ENCODE measurements at regions not wholly inside any gene's neighbourhood (a gene's known extent, or its start where the extent isn't known, plus 50 kb on each side); places are given as distances from the start of the nearest gene placed in this dataset.

DNA sequence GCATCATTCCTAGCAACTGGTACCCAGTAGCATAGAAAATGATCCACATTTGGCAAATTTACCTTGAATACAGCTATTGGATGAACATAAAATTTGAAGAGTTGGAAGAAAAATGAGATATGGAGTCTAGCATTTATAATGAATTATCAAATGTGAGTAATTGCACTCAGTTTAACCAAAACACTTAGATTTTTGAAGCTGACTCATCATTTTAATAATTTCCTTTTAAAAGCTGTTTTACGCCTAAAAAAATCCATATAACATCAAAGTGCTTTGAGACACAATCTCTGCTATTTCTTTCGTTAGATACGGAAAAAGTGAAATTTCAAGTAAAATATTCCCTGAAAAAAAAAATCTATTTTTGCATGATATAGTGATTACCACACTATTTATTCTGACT, 767.4 kb downstream of the ROBO2 start:
- H3K4me3 Mint-ChIP-seq, result no peak overlapping the region
- ATAC-seq (ENCODE audit: low read depth), result no peak
- H3K27me3 Mint-ChIP-seq, result no peaks in the 10 kb centered on the region
- no peak overlapping the region for H3K27ac Mint-ChIP-seq
- no peak for DNase-seq (ENCODE audit: low spot score in 2 of 2)
- H3K4me1 Mint-ChIP-seq, result no peaks in the 10 kb centered on the region
- peaks cover 6% of the 10 kb centered on the region for H3K9me3 Mint-ChIP-seq
- no peaks in the 10 kb centered on the region for H3K36me3 Mint-ChIP-seq

DNA sequence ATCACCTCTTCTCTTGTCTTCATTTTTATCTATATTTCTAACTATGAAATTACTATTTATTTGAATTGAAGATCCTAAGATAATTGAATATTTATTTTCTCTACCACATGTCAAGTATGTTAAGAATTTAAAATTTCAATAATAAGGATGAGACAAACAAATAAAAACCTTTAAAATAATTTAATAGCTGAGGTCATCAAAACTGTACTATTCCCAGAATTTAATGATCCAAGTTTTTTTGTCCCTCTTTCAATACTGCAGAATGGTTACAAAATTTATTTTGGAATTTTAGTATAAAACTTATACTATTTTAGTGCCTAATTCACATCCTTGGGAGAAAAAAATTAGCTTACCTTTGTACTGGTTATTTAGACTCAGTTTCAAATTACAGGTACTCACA, 774.9 kb downstream of the ROBO2 start:
- Mint-ChIP-seq H3K27ac (no peak overlapping the region), H3K27me3 (no peaks in the 10 kb centered on the region), H3K4me3 (no peak overlapping the region), H3K36me3 (no peaks in the 10 kb centered on the region), H3K9me3 (peaks cover 3% of the 10 kb centered on the region), H3K4me1 (no peaks in the 10 kb centered on the region)
- DNase-seq (ENCODE audit: low spot score in 2 of 2) (no peak), ATAC-seq (ENCODE audit: low read depth) (no peak)

GRCh38 chr3:77815467-77815866, 775.6 kb downstream of the ROBO2 start:
- no peak for ATAC-seq (ENCODE audit: low read depth)
- Mint-ChIP-seq H3K9me3 (peaks cover 5% of the 10 kb centered on the region), H3K4me3 (no peak overlapping the region), H3K27ac (no peak overlapping the region), H3K4me1 (no peaks in the 10 kb centered on the region), H3K27me3 (no peaks in the 10 kb centered on the region), H3K36me3 (no peaks in the 10 kb centered on the region)
- DNase-seq (ENCODE audit: low spot score in 2 of 2), result no peak

GRCh38 chr3:77816366-77816765, 776.5 kb downstream of the ROBO2 start:
- H3K4me1 Mint-ChIP-seq, result no peaks in the 10 kb centered on the region
- no peak for DNase-seq (ENCODE audit: low spot score in 2 of 2)
- no peaks in the 10 kb centered on the region for H3K36me3 Mint-ChIP-seq
- ATAC-seq (ENCODE audit: low read depth), result no peak
- H3K9me3 Mint-ChIP-seq, result peaks cover 5% of the 10 kb centered on the region
- H3K4me3 Mint-ChIP-seq, result no peak overlapping the region
- no peak overlapping the region for H3K27ac Mint-ChIP-seq
- H3K27me3 Mint-ChIP-seq, result no peaks in the 10 kb centered on the region

DNA sequence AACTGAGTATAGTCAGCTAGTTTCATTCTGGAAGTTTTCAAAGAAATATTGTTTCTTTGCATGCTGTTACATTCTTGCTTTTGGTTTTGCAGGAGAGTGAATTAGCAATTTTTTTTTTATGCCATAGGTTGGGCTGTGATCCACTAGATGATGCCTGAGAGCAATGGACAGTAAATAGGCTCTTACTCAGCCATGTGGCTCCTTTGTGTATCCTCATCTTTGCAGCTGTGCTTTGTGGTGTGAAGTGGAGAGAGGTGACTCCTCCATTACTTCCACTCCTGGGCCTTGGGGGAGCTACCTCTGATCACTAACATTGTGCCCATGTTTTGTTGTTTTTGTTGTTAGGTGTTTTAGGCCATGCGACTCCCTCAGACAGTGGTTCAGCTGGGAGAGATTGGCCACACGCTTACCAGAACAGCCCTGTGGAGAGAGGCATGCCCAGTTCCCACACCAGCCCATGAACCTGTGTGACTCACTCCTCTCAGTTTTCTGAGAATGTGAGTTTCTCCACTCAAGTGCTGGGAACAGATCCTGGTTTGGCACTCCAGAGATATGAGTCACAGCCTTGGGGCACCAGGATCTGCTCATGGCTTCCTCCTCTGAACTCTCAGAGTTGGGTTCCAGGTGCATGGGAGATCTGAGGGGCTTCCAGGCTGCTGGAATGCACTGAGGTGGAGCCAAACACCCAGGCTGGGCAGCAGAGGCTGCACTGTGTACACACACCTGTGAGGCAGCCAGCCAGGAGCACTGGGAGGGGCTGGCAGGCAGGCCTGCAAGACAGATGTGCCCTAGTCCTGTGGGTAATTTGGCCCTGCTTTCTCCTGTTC, 785.3 kb downstream of the ROBO2 start:
- DNase-seq (ENCODE audit: low spot score in 2 of 2) (no peak), ATAC-seq (ENCODE audit: low read depth) (no peak)
- Mint-ChIP-seq H3K27ac (no peak overlapping the region), H3K36me3 (no peaks in the 10 kb centered on the region), H3K9me3 (peaks cover 8% of the 10 kb centered on the region), H3K4me3 (no peak overlapping the region), H3K4me1 (no peaks in the 10 kb centered on the region), H3K27me3 (no peaks in the 10 kb centered on the region)

DNA sequence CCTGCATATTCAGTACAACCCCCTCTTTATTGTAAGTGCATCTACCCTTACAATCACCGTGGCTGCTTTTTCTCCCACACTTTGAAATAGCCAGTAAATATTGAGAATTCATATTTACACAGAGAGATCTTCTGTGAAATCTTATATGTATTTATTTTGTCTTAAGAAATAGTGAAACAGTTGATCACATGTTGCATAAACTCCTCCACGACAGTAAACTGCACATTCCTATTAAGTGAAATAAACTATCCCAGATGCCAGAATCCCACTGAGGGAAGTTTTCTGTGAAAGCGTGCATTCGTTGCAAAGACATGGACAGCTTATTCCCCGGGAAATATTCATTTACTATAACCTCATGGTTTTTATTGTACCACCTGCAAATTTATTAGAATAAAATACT, 796.0 kb downstream of the ROBO2 start:
- Mint-ChIP-seq H3K4me3 (no peak overlapping the region), H3K36me3 (no peaks in the 10 kb centered on the region), H3K4me1 (no peaks in the 10 kb centered on the region), H3K27ac (no peak overlapping the region), H3K9me3 (peaks cover 6% of the 10 kb centered on the region), H3K27me3 (no peaks in the 10 kb centered on the region)
- DNase-seq (ENCODE audit: low spot score in 2 of 2) (no peak), ATAC-seq (ENCODE audit: low read depth) (no peak)

GRCh38 chr3:77837456-77838025, 797.6 kb downstream of the ROBO2 start:
- ATAC-seq (ENCODE audit: low read depth), result no peak
- Mint-ChIP-seq H3K4me1 (no peaks in the 10 kb centered on the region), H3K27ac (no peak overlapping the region), H3K36me3 (no peaks in the 10 kb centered on the region), H3K9me3 (peaks cover 11% of the 10 kb centered on the region), H3K27me3 (no peaks in the 10 kb centered on the region), H3K4me3 (no peak overlapping the region)
- DNase-seq (ENCODE audit: low spot score in 2 of 2), result no peak

GRCh38 chr3:77859156-77859555, 819.3 kb downstream of the ROBO2 start:
- Mint-ChIP-seq H3K36me3 (no peaks in the 10 kb centered on the region), H3K4me3 (no peak overlapping the region), H3K27ac (no peak overlapping the region), H3K9me3 (peaks cover 3% of the 10 kb centered on the region), H3K4me1 (no peaks in the 10 kb centered on the region), H3K27me3 (no peaks in the 10 kb centered on the region)
- DNase-seq (ENCODE audit: low spot score in 2 of 2) (no peak), ATAC-seq (ENCODE audit: low read depth) (no peak)

GRCh38 chr3:77868725-77869124, 828.8 kb downstream of the ROBO2 start:
- Mint-ChIP-seq H3K4me3 (no peak overlapping the region), H3K36me3 (no peaks in the 10 kb centered on the region), H3K27me3 (no peaks in the 10 kb centered on the region), H3K9me3 (peaks cover 9% of the 10 kb centered on the region), H3K27ac (no peak overlapping the region), H3K4me1 (no peaks in the 10 kb centered on the region)
- DNase-seq (ENCODE audit: low spot score in 2 of 2) (no peak), ATAC-seq (ENCODE audit: low read depth) (no peak)

GRCh38 chr3:77869423-77869822, 829.5 kb downstream of the ROBO2 start:
- no peak for DNase-seq (ENCODE audit: low spot score in 2 of 2)
- Mint-ChIP-seq H3K36me3 (no peaks in the 10 kb centered on the region), H3K27ac (no peak overlapping the region), H3K9me3 (peaks cover 10% of the 10 kb centered on the region), H3K4me1 (no peaks in the 10 kb centered on the region), H3K4me3 (no peak overlapping the region), H3K27me3 (no peaks in the 10 kb centered on the region)
- no peak for ATAC-seq (ENCODE audit: low read depth)

- Mint-ChIP-seq H3K27me3 (no peaks in the 10 kb centered on the region), H3K27ac (no peak overlapping the region), H3K4me3 (no peak overlapping the region), H3K4me1 (no peaks in the 10 kb centered on the region), H3K36me3 (no peaks in the 10 kb centered on the region), H3K9me3 (peaks cover 10% of the 10 kb centered on the region)
- ATAC-seq (ENCODE audit: low read depth) (no peak), DNase-seq (ENCODE audit: low spot score in 2 of 2) (no peak)
Observed at GRCh38 chr3:77871436-77871835, 831.5 kb downstream of the ROBO2 start.

- DNase-seq (ENCODE audit: low spot score in 2 of 2) (no peak), ATAC-seq (ENCODE audit: low read depth) (no peak)
- H3K4me3 Mint-ChIP-seq, result no peak overlapping the region
- no peak overlapping the region for H3K27ac Mint-ChIP-seq
- no peaks in the 10 kb centered on the region for H3K36me3 Mint-ChIP-seq
- H3K4me1 Mint-ChIP-seq, result no peaks in the 10 kb centered on the region
- peaks cover 14% of the 10 kb centered on the region for H3K9me3 Mint-ChIP-seq
- H3K27me3 Mint-ChIP-seq, result no peaks in the 10 kb centered on the region
Observed at GRCh38 chr3:77873598-77873997, 833.7 kb downstream of the ROBO2 start.

- Mint-ChIP-seq H3K27me3 (no peaks in the 10 kb centered on the region), H3K27ac (no peak overlapping the region), H3K4me3 (no peak overlapping the region), H3K36me3 (no peaks in the 10 kb centered on the region), H3K9me3 (no peaks in the 10 kb centered on the region), H3K4me1 (no peaks in the 10 kb centered on the region)
- DNase-seq (ENCODE audit: low spot score in 2 of 2), result no peak
- no peak for ATAC-seq (ENCODE audit: low read depth)
Observed at GRCh38 chr3:77885381-77885780, 845.5 kb downstream of the ROBO2 start.

- DNase-seq (ENCODE audit: low spot score in 2 of 2) (no peak), ATAC-seq (ENCODE audit: low read depth) (no peak)
- Mint-ChIP-seq H3K27me3 (no peaks in the 10 kb centered on the region), H3K9me3 (no peaks in the 10 kb centered on the region), H3K4me1 (no peaks in the 10 kb centered on the region), H3K27ac (no peak overlapping the region), H3K36me3 (no peaks in the 10 kb centered on the region), H3K4me3 (no peak overlapping the region)
Observed at GRCh38 chr3:77887611-77888010, 847.7 kb downstream of the ROBO2 start.

DNA sequence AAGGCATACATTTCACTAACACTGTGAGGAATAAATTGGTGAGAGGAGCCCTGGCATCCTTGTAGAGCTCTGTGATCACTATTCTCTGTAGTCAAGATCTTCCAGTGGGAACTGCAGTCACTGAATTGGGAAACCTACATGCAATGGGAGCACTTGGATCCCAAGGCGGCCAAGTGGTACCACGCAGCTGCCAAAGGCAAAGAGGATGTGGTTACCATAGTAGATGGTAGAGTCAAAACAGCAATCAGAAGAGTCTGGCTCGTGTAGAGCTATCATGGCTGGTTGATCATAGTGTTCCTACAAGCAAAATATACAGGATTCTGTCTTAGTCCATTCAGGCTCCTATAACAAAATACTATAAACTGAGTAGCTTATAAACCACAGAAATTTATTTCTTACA, 849.7 kb downstream of the ROBO2 start:
- ATAC-seq (ENCODE audit: low read depth), result no peak
- peaks cover 3% of the 10 kb centered on the region for H3K9me3 Mint-ChIP-seq
- H3K27me3 Mint-ChIP-seq, result no peaks in the 10 kb centered on the region
- H3K4me1 Mint-ChIP-seq, result no peaks in the 10 kb centered on the region
- DNase-seq (ENCODE audit: low spot score in 2 of 2), result no peak
- H3K36me3 Mint-ChIP-seq, result no peaks in the 10 kb centered on the region
- no peak overlapping the region for H3K27ac Mint-ChIP-seq
- no peak overlapping the region for H3K4me3 Mint-ChIP-seq

Measured in memory B cell (primary cell).